CD4-positive, CD25-positive, alpha-beta regulatory T cell (primary cell): ENCODE measurements at regions not wholly inside any gene's neighbourhood (a gene's known extent, or its start where the extent isn't known, plus 50 kb on each side); places are given as distances from the start of the nearest gene placed in this dataset.
"Not testable (repeated sequence)": the region's sequence is repeated elsewhere in the genome, so short reads cannot be mapped to it uniquely, and the experiment has no call there.

Experiments
- ATAC-seq, 2 donors: fragments of 150-1000 bp; cut with Tn5 transposase; one replicate each; pipeline ENCODE4 v1.10.0; 2021; ENCODE audit warnings: low read depth in 2 of 2, moderate number of reproducible peaks in 2 of 2, moderate library complexity in 1 of 2
- DNase-seq, 3 donors: peaks; one replicate each; pipeline versions ENCODE4 v3.0.0 to v3.0.0-alpha.2; 2012 to 2022; ENCODE audit warnings: mixed read lengths in 1 of 3
- H3K27ac ChIP-seq: one replicate; pipeline ENCODE4 v1.7.0; 2013; ENCODE audit warnings: mild to moderate bottlenecking, low read length; ENCODE audit not compliant: insufficient read depth, poor library complexity, severe bottlenecking
- H3K27me3 ChIP-seq: one replicate; pipeline ENCODE4 v1.7.0; 2013; ENCODE audit warnings: low read length; ENCODE audit not compliant: control insufficient read depth, insufficient read depth
- H3K36me3 ChIP-seq: one replicate; pipeline ENCODE4 v1.7.0; 2013; ENCODE audit warnings: mild to moderate bottlenecking, low read length, moderate library complexity; ENCODE audit not compliant: control insufficient read depth, insufficient read depth
- H3K4me1 ChIP-seq: 2 replicates; pipeline ENCODE4 v1.7.0; 2013; ENCODE audit warnings: mild to moderate bottlenecking, low read length; ENCODE audit not compliant: insufficient read depth, control insufficient read depth, poor library complexity, severe bottlenecking
- H3K4me3 ChIP-seq: one replicate; pipeline ENCODE4 v1.7.0; 2013; ENCODE audit warnings: low read depth, mild to moderate bottlenecking, low read length, moderate library complexity
- H3K9me3 ChIP-seq, 2 experiments: 1 replicate in 1 of 2; 2 replicates in 1 of 2; pipeline ENCODE4 v1.7.0; 2013; ENCODE audit warnings: low read length in 2 of 2, mild to moderate bottlenecking in 1 of 2, moderate library complexity in 1 of 2; ENCODE audit not compliant: control insufficient read depth in 2 of 2
- H3K27ac Mint-ChIP-seq, 3 donors: one replicate each; pipeline ENCODE4 v1.8.0; 2020 to 2022; ENCODE audit warnings: mild to moderate bottlenecking in 3 of 3, mixed read lengths in 3 of 3, moderate library complexity in 2 of 3
- H3K27me3 Mint-ChIP-seq: one replicate; pipeline ENCODE4 v1.8.0; 2022; ENCODE audit warnings: mild to moderate bottlenecking, mixed read lengths
- H3K36me3 Mint-ChIP-seq: one replicate; pipeline ENCODE4 v1.8.0; 2020; ENCODE audit warnings: mixed read lengths
- H3K4me1 Mint-ChIP-seq, 4 donors: one replicate each; pipeline ENCODE4 v1.8.0; 2020 to 2022; ENCODE audit warnings: mixed read lengths in 4 of 4, mild to moderate bottlenecking in 1 of 4
- H3K4me3 Mint-ChIP-seq, 4 donors: one replicate each; pipeline ENCODE4 v1.8.0; 2020 to 2022; ENCODE audit warnings: mild to moderate bottlenecking in 4 of 4, mixed read lengths in 4 of 4, moderate library complexity in 3 of 4
- H3K9me3 Mint-ChIP-seq, 7 donors: one replicate each; pipeline ENCODE4 v1.8.0; 2020 to 2022; ENCODE audit warnings: mixed read lengths in 7 of 7, mild to moderate bottlenecking in 3 of 7, moderate library complexity in 2 of 7

DNA sequence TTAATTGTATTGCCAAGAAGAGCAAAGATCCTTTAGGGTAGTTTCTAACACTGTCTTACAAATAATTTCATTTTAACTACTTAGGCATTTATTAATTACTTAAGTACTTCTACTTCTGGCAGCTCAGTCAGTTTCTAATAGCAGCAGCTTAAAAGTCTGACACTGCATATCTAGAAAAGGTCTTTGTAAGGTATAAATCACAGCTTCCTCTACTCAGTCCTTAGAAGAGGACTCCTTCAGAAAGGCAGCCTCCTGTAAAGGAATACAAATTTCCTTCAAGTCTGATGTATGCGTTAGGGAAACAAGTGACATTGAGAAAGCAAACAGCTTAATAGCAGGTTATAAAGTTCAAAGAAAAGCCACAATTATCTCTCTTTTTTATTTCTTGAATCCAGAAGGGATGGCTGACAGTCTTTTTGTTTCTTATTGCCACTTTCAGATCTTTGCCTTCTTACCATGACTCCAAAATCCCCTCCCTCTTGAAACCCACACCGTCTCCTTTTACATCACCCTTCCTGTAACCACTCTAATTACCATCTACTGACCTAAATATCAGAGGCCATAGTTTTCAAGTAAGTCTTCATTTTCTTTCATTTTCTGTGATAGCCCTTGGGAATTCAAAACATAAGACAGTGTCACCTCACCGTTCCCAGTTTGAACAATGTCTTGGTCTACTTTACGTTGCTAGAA is 109.5 kb downstream of the CGGBP1 start:
- no peak for ATAC-seq
- no peak overlapping the region for H3K4me3 Mint-ChIP-seq

DNA sequence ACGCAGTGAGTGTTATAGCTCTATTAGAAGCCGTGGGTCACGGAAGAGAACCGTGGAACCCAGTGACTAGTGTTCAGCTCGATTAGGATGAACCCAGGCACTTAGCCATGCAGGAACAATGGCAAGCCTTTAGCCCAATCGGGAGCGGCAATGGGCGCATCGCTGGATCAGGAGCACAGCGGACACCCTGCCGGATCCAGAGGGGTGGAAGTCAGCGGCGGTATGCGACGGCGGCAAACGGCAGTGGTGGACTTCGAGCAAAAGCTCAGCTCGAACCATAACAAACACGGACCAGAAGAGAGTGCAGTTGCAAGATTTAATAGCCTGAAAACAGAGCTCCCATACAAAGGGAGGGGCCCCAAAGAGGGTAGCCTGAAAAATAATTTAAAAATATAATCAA is 112.8 kb downstream of the CGGBP1 start:
- H3K27ac ChIP-seq, H3K27me3 ChIP-seq, H3K4me3 ChIP-seq, H3K4me1 ChIP-seq, ATAC-seq, H3K36me3 ChIP-seq, H3K27me3 Mint-ChIP-seq, H3K27ac Mint-ChIP-seq, DNase-seq, H3K9me3 ChIP-seq, H3K4me3 Mint-ChIP-seq, H3K9me3 Mint-ChIP-seq, H3K4me1 Mint-ChIP-seq, H3K36me3 Mint-ChIP-seq: not testable (repeated sequence)

More for the DNA sequence above, 109.5 kb downstream of the CGGBP1 start:
- Mint-ChIP-seq H3K27ac (no peak overlapping the region), H3K27me3 (peaks cover 7% of the 10 kb centered on the region), H3K4me1 (no peaks in the 10 kb centered on the region), H3K36me3 (no peaks in the 10 kb centered on the region), H3K9me3 (peaks cover 0 to 5% (median 0%) of the 10 kb centered on the region in 7 donors)
- Histone ChIP-seq H3K27ac (no peak overlapping the region), H3K4me1 (no peaks in the 10 kb centered on the region), H3K36me3 (no peaks in the 10 kb centered on the region), H3K9me3 (no peaks in the 10 kb centered on the region), H3K27me3 (peaks cover 3% of the 10 kb centered on the region), H3K4me3 (no peak overlapping the region)
- DNase-seq, result no peak

- not testable (repeated sequence) for H3K4me1 Mint-ChIP-seq, ATAC-seq, H3K27me3 Mint-ChIP-seq, H3K9me3 ChIP-seq, H3K4me3 Mint-ChIP-seq, H3K36me3 ChIP-seq, H3K36me3 Mint-ChIP-seq, H3K27ac ChIP-seq, H3K4me1 ChIP-seq, DNase-seq, H3K27me3 ChIP-seq, H3K27ac Mint-ChIP-seq, H3K9me3 Mint-ChIP-seq, H3K4me3 ChIP-seq
Observed at GRCh38 chr3:87942256-87942655, 116.5 kb downstream of the CGGBP1 start.

DNA sequence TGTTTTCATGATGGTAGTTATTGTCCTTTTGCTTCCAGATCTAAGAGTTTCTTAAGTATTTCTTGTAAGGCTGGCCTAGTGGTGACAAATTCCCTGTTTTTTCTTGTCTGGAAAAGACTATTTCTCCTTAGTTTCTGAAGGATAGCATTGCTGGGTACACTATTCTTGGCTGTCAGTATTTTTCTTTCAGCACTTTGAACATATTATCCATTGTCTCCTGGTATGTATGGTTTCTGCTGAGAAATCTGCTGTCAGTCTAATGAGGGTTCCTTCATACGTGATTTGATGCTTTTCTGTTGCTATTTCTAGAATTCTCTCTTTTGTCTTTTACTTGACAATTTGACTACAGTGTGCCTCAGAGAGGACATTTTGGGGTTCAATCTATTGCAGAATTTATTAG is 134.3 kb downstream of the CGGBP1 start:
- Histone ChIP-seq H3K27ac (no peak overlapping the region), H3K27me3 (no peaks in the 10 kb centered on the region), H3K4me1 (no peaks in the 10 kb centered on the region), H3K9me3 (peaks cover 7 to 14% of the 10 kb centered on the region in 2 experiments), H3K36me3 (no peaks in the 10 kb centered on the region), H3K4me3 (no peak overlapping the region)
- H3K9me3 Mint-ChIP-seq, result peaks cover 0 to 18% (median 6%) of the 10 kb centered on the region in 7 donors
- H3K36me3 Mint-ChIP-seq, result no peaks in the 10 kb centered on the region
- H3K4me1 Mint-ChIP-seq, result no peaks in the 10 kb centered on the region
- H3K27ac Mint-ChIP-seq, result no peak overlapping the region
- no peak for ATAC-seq
- H3K4me3 Mint-ChIP-seq, result no peak overlapping the region
- peaks cover 2% of the 10 kb centered on the region for H3K27me3 Mint-ChIP-seq
- DNase-seq, result no peak

- ATAC-seq (no peak), DNase-seq (no peak)
- Histone ChIP-seq H3K4me1 (no peaks in the 10 kb centered on the region), H3K27ac (no peak overlapping the region), H3K4me3 (no peak overlapping the region), H3K36me3 (no peaks in the 10 kb centered on the region), H3K27me3 (no peaks in the 10 kb centered on the region), H3K9me3 (peaks cover 7 to 13% of the 10 kb centered on the region in 2 experiments)
- Mint-ChIP-seq H3K27ac (no peak overlapping the region), H3K4me3 (no peak overlapping the region), H3K27me3 (no peaks in the 10 kb centered on the region), H3K36me3 (no peaks in the 10 kb centered on the region), H3K9me3 (peaks cover 0 to 23% (median 5%) of the 10 kb centered on the region in 7 donors), H3K4me1 (no peaks in the 10 kb centered on the region)
Observed at GRCh38 chr3:87920549-87920948, 138.3 kb downstream of the CGGBP1 start.

GRCh38 chr3:87901141-87901540 is 157.7 kb downstream of the CGGBP1 start:
- Histone ChIP-seq H3K9me3 (no peaks in the 10 kb centered on the region), H3K36me3 (no peaks in the 10 kb centered on the region), H3K27ac (no peak overlapping the region), H3K4me1 (no peaks in the 10 kb centered on the region), H3K4me3 (no peak overlapping the region), H3K27me3 (no peaks in the 10 kb centered on the region)
- H3K9me3 Mint-ChIP-seq, result peaks cover 0 to 2% (median 0%) of the 10 kb centered on the region in 7 donors
- ATAC-seq, result no peak
- H3K27me3 Mint-ChIP-seq, result peaks cover 6% of the 10 kb centered on the region
- H3K27ac Mint-ChIP-seq, result no peak overlapping the region
- no peak for DNase-seq
- H3K4me1 Mint-ChIP-seq, result no peaks in the 10 kb centered on the region
- no peaks in the 10 kb centered on the region for H3K36me3 Mint-ChIP-seq
- no peak overlapping the region for H3K4me3 Mint-ChIP-seq

- H3K27me3 Mint-ChIP-seq, result peaks cover 6% of the 10 kb centered on the region
- H3K4me3 Mint-ChIP-seq, result no peak overlapping the region
- peak in 1 of 3 donors; percentile 10 for DNase-seq
- H3K27ac ChIP-seq, result no peak overlapping the region
- H3K36me3 ChIP-seq, result no peaks in the 10 kb centered on the region
- H3K27ac Mint-ChIP-seq, result no peak overlapping the region
- ATAC-seq, result no peak
- H3K27me3 ChIP-seq, result no peaks in the 10 kb centered on the region
- H3K4me1 Mint-ChIP-seq, result no peaks in the 10 kb centered on the region
- H3K36me3 Mint-ChIP-seq, result no peaks in the 10 kb centered on the region
- no peak overlapping the region for H3K4me3 ChIP-seq
- H3K4me1 ChIP-seq, result no peaks in the 10 kb centered on the region
- H3K9me3 Mint-ChIP-seq, result peaks cover 0 to 2% (median 0%) of the 10 kb centered on the region in 7 donors
- no peaks in the 10 kb centered on the region for H3K9me3 ChIP-seq
Observed at GRCh38 chr3:87900061-87900460, 158.7 kb downstream of the CGGBP1 start.

DNA sequence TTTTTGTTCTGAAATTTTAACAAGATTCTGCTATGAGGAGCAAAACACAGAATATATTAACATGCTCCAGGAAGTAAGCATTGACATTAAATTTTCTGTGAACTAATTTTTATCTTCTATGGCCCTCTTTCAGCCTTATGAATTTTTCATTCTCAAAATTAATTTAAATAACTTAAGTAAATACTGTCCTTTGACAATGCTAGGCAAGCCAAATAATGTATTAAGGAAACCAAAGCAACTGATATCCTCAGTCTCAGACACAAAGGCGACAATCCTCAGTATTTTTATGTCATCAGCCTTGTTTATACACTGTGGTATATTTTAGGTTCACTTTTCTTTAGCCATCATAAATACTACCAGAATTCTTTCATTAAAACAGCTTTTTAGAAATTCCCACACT is 159.8 kb downstream of the CGGBP1 start:
- peaks cover 6% of the 10 kb centered on the region for H3K27me3 Mint-ChIP-seq

More for the DNA sequence above, 159.8 kb downstream of the CGGBP1 start:
- Histone ChIP-seq H3K27ac (no peak overlapping the region), H3K4me1 (no peaks in the 10 kb centered on the region), H3K36me3 (no peaks in the 10 kb centered on the region), H3K9me3 (no peaks in the 10 kb centered on the region), H3K27me3 (no peaks in the 10 kb centered on the region), H3K4me3 (no peak overlapping the region)
- Mint-ChIP-seq H3K4me3 (no peak overlapping the region), H3K36me3 (no peaks in the 10 kb centered on the region), H3K4me1 (no peaks in the 10 kb centered on the region), H3K9me3 (peaks cover 0 to 2% (median 0%) of the 10 kb centered on the region in 7 donors), H3K27ac (no peak overlapping the region)
- DNase-seq (no peak), ATAC-seq (no peak)
